OCI-LY7 (cell line): ENCODE measurements at regions not wholly inside any gene's neighbourhood (a gene's known extent, or its start where the extent isn't known, plus 50 kb on each side); places are given as distances from the start of the nearest gene placed in this dataset.

Experiments
- BruUV-seq: library from RNA; stranded (reverse); fragments of 400-500 nt; replicated peaks from 2 replicates; lab custom pipeline; 2021; lab: Mats Ljungman, UMichigan
- CTCF ChIA-PET: fragments of 300-600 bp; sonication (Branson Sonifier 250); formaldehyde crosslinking; loops from one replicate; lab custom pipeline; 2022; ENCODE audit warnings: antibody characterized with exemption; ENCODE audit not compliant: unreplicated experiment; lab: Charles Lee
- POLR2A ChIA-PET: fragments of 300-600 bp; sonication (Branson Sonifier 250); formaldehyde crosslinking; loops from one replicate; lab custom pipeline; 2022; ENCODE audit warnings: antibody characterized with exemption; lab: Charles Lee
- DNase-seq: peaks from one replicate; pipeline ENCODE4 v3.0.0-alpha.2; 2015; ENCODE audit warnings: low spot score
- H2AFZ ChIP-seq: fragments of 200-600 bp; sonication (generic), shearing (Covaris generic); 2 replicates; pipeline ENCODE4 v1.6.1; 2014; ENCODE audit warnings: mild to moderate bottlenecking, antibody characterized with exemption, low read length, moderate library complexity
- H3K27ac ChIP-seq: fragments of 200-600 bp; sonication (generic); 2 replicates; pipeline ENCODE4 v1.5.1; 2014; ENCODE audit warnings: mixed run types, low read depth, mild to moderate bottlenecking, moderate library complexity, low read length, inconsistent platforms; ENCODE audit not compliant: poor library complexity, severe bottlenecking
- H3K36me3 ChIP-seq: fragments of 200-600 bp; sonication (generic); 2 replicates; pipeline ENCODE4 v1.6.1; 2014; ENCODE audit warnings: mild to moderate bottlenecking, antibody characterized with exemption, low read length, moderate library complexity, mixed read lengths; ENCODE audit not compliant: insufficient read depth
- H3K4me1 ChIP-seq: fragments of 200-600 bp; sonication (generic); 2 replicates; pipeline ENCODE4 v1.5.1; 2014; ENCODE audit warnings: mild to moderate bottlenecking, low read length; ENCODE audit not compliant: insufficient read depth, poor library complexity, severe bottlenecking
- H3K4me2 ChIP-seq: fragments of 200-600 bp; sonication (generic); 2 replicates; pipeline ENCODE4 v1.6.1; 2014; ENCODE audit warnings: mild to moderate bottlenecking, low read length
- H3K4me3 ChIP-seq: fragments of 200-600 bp; sonication (generic); 2 replicates; pipeline ENCODE4 v1.5.1; 2014; ENCODE audit warnings: mild to moderate bottlenecking, low read depth, low read length; ENCODE audit not compliant: poor library complexity, severe bottlenecking
- H3K79me2 ChIP-seq: fragments of 200-600 bp; sonication (generic); 2 replicates; pipeline ENCODE4 v1.6.1; 2016; ENCODE audit warnings: low read depth, mild to moderate bottlenecking, low read length, moderate library complexity, mixed read lengths; ENCODE audit not compliant: insufficient read depth
- H3K9me2 ChIP-seq: fragments of 200-600 bp; sonication (generic); 2 replicates; pipeline ENCODE4 v1.6.1; 2016; ENCODE audit warnings: mild to moderate bottlenecking, low read length, mixed read lengths; ENCODE audit not compliant: insufficient read depth
- H3K9me3 ChIP-seq: fragments of 200-600 bp; sonication (generic); 2 replicates; pipeline ENCODE4 v1.6.1; 2014; ENCODE audit warnings: mild to moderate bottlenecking, mixed run types, low read length, mixed read lengths
- H4K20me1 ChIP-seq: fragments of 200-600 bp; sonication (generic); 2 replicates; pipeline ENCODE4 v1.6.1; 2014; ENCODE audit warnings: mild to moderate bottlenecking, antibody characterized with exemption, low read length, moderate library complexity, mixed read lengths; ENCODE audit not compliant: insufficient read depth
- CTCF ChIP-seq: fragments of 200-600 bp; sonication (generic); conservative IDR thresholded peaks from 2 replicates; pipeline ENCODE4 v1.5.1; 2014; ENCODE audit warnings: mild to moderate bottlenecking, antibody characterized with exemption, low read length, moderate library complexity, mixed read lengths
- EZH2phosphoT487 ChIP-seq: fragments of 200-600 bp; sonication (generic); IDR thresholded peaks from 2 replicates; pipeline ENCODE4 v1.6.1; 2018; ENCODE audit warnings: low read depth, borderline replicate concordance, mild to moderate bottlenecking, mixed run types, antibody characterized with exemption, low read length, moderate library complexity, mixed read lengths
- intact Hi-C: fragments of 100-400 bp; cut with micrococcal nuclease; formaldehyde crosslinking; loops from one replicate; pipeline ENCODE4 v1.10.0; 2022; ENCODE audit not compliant: unreplicated experiment

DNA sequence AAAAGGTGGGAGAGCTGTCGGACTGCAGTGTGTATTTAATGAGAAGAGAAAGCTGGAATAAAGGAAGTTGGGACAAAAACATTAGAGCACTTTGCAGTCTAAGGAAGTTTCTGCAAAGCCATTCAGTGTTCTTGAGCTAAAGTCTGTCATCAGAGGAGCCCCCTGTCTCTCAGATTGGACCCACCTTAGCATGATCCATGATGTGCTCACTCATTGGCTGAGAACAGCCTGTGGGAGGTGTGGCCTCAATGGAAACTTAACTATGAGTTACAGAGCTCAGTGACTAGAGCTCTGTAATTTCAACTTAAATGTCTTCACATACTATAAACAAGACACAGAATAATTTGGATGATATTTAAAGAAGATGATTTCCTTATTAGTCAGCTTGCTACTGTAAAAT lies 437.0 kb downstream of the BTBD3 start:
- no TSS peak for BruUV-seq
- H3K79me2 ChIP-seq = no peaks in the 10 kb centered on the region
- no peak overlapping the region for H3K27ac ChIP-seq
- no peak overlapping the region for H3K4me2 ChIP-seq
- TF ChIP-seq CTCF (no peak), EZH2phosphoT487 (no peak)
- H3K9me2 ChIP-seq = no peaks in the 10 kb centered on the region
- no peak for DNase-seq
- H4K20me1 ChIP-seq = no peaks in the 10 kb centered on the region
- no peaks in the 10 kb centered on the region for H3K36me3 ChIP-seq
- intact Hi-C loops = no loop called here
- H3K4me3 ChIP-seq = no peak overlapping the region
- ChIA-PET POLR2A (interaction anchor here (0.7 kb wide), 1 partner anchor 118 kb away, joined by 3 read pairs; no protein-coding TSS in a partner anchor), CTCF (no interaction called here)
- no peak overlapping the region for H2AFZ ChIP-seq
- H3K9me3 ChIP-seq = no peaks in the 10 kb centered on the region
- H3K4me1 ChIP-seq = no peaks in the 10 kb centered on the region

DNA sequence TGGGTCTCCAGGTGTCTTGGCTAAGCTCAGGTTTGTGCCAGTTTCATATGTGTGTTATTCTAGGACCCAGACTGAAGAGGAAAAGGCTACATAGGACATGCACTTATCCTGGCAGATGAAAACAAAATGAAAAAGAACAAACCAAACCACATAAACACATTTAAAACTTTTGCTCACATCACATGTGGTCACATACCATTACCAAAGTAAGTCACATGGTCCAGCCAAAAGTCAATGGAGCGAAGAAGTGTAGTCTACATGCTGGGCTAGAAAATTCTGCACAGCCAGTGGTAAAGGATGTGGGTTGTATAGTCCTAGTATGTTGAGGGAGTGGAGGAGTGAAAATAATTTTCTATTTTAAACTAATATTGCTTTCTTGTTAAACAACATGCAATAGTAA lies 437.5 kb downstream of the BTBD3 start:
- no peak for DNase-seq
- TF ChIP-seq EZH2phosphoT487 = no peak
- TF ChIP-seq CTCF = no peak
- Histone ChIP-seq H3K36me3 (no peaks in the 10 kb centered on the region), H3K27ac (no peak overlapping the region), H2AFZ (no peak overlapping the region), H3K4me3 (no peak overlapping the region), H3K4me2 (no peak overlapping the region), H3K9me3 (no peaks in the 10 kb centered on the region), H4K20me1 (no peaks in the 10 kb centered on the region), H3K79me2 (no peaks in the 10 kb centered on the region), H3K4me1 (no peaks in the 10 kb centered on the region), H3K9me2 (no peaks in the 10 kb centered on the region)
- intact Hi-C loops = no loop called here
- ChIA-PET POLR2A (no interaction called here), CTCF (no interaction called here)
- BruUV-seq = no TSS peak

DNA sequence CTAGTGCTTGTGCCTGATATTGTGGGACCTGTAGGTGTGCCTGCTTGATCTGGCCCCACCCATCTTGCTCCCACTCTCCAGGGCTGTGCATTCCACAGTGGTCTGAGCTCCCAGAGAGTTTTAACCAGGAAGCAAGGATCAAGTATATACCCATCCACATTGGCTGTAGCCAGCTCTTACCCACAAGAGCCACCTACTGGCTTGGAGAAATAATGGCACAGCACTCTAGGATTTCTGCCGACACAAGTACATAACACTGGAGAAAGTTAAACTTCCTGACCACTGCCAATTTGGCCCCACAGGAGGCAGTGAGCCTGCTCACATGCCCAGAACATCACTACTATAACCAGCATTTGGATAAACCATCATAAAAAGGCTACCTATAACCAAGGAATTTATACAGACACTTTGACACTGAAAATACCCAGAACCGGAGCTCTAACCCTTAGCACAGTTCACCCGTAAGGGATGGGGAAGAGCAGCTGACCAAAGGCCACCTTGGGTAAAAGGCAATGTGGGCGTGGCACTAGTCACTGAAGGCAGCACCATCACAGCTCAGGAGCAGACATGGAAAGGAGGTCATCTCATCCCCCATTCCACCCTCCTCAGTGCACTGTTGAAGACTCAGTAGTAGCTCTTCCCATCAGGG lies 440.4 kb downstream of the BTBD3 start:
- H3K4me2 ChIP-seq = no peak overlapping the region
- H3K9me3 ChIP-seq = no peaks in the 10 kb centered on the region
- no TSS peak for BruUV-seq
- ChIA-PET CTCF (no interaction called here), POLR2A (interaction anchor here (1.0 kb wide), 1 partner anchor 11 kb away, joined by 3 read pairs; no protein-coding TSS in a partner anchor)
- no peaks in the 10 kb centered on the region for H3K9me2 ChIP-seq
- no peak overlapping the region for H2AFZ ChIP-seq
- no peaks in the 10 kb centered on the region for H3K36me3 ChIP-seq
- H3K4me1 ChIP-seq = no peaks in the 10 kb centered on the region
- no peak for DNase-seq
- H3K4me3 ChIP-seq = no peak overlapping the region
- TF ChIP-seq CTCF (peak; percentile 25; the same call in 1 of the 2 replicates), EZH2phosphoT487 (no peak)
- intact Hi-C loops = no loop called here
- H3K27ac ChIP-seq = no peak overlapping the region
- no peaks in the 10 kb centered on the region for H4K20me1 ChIP-seq
- no peaks in the 10 kb centered on the region for H3K79me2 ChIP-seq
